Activated naive CD4-positive, alpha-beta T cell treated with anti-CD3 and anti-CD28 coated beads, Interleukin-2, amount 10 ng/mL, durations not matched to agents 7 days and 5 days (primary cell): ENCODE measurements at regions not wholly inside any gene's neighbourhood (a gene's known extent, or its start where the extent isn't known, plus 50 kb on each side); places are given as distances from the start of the nearest gene placed in this dataset.
"Not testable (repeated sequence)": the region's sequence is repeated elsewhere in the genome, so short reads cannot be mapped to it uniquely, and the experiment has no call there.

Experiments used
- CTCF ChIA-PET: fragments of 350-600 bp; sonication (Branson Sonifier 250); formaldehyde crosslinking; loops from one replicate; lab custom pipeline; 2021; ENCODE audit warnings: antibody characterized with exemption; lab: Charles Lee
- DNase-seq: peaks from one replicate; pipeline ENCODE4 v3.0.0-alpha.2; 2020
- H3K27ac Mint-ChIP-seq: one replicate; pipeline ENCODE4 v1.8.0; 2021; ENCODE audit warnings: mild to moderate bottlenecking, moderate library complexity, mixed read lengths
- H3K27me3 Mint-ChIP-seq: one replicate; pipeline ENCODE4 v1.8.0; 2021; ENCODE audit warnings: mild to moderate bottlenecking, mixed read lengths
- H3K36me3 Mint-ChIP-seq: one replicate; pipeline ENCODE4 v1.8.0; 2021; ENCODE audit warnings: mixed read lengths
- H3K4me1 Mint-ChIP-seq: one replicate; pipeline ENCODE4 v1.8.0; 2021; ENCODE audit warnings: mixed read lengths
- H3K4me3 Mint-ChIP-seq: one replicate; pipeline ENCODE4 v1.8.0; 2021; ENCODE audit warnings: mild to moderate bottlenecking, moderate library complexity, mixed read lengths
- H3K9me3 Mint-ChIP-seq: one replicate; pipeline ENCODE4 v1.8.0; 2021; ENCODE audit warnings: mixed read lengths

- H3K27ac Mint-ChIP-seq: no peak overlapping the region
- H3K9me3 Mint-ChIP-seq: no peaks in the 10 kb centered on the region
- DNase-seq: no peak
- CTCF ChIA-PET: interaction anchor here (1.1 kb wide), 1 partner anchor 9 kb away, joined by 3 read pairs; no protein-coding TSS in a partner anchor
- H3K36me3 Mint-ChIP-seq: no peaks in the 10 kb centered on the region
- H3K4me1 Mint-ChIP-seq: no peaks in the 10 kb centered on the region
- peaks cover 3% of the 10 kb centered on the region for H3K27me3 Mint-ChIP-seq
- H3K4me3 Mint-ChIP-seq: no peak overlapping the region
Observed at GRCh38 chr18:62629031-62629430, 86.3 kb upstream of the PHLPP1 start.

DNA sequence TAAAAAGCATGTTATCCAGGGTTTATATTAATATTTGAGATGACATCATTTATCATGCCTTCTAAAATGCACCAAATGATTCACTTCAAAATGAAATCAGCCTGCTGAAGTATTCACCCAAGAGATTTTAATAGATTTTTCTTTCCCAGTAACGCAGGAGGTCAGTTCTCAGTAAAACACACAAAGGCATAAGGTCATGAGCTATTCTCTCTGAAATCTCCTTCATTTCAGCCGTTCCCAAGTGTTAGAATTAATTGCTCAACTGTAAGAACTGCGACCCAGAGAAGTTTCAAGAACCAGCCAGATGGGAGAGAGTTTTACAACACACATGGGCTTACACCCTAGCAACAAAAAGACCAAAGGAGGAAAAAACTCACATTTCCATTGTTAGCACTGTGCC, 84.2 kb upstream of the PHLPP1 start:
- H3K27ac Mint-ChIP-seq: no peak overlapping the region
- no peak overlapping the region for H3K4me3 Mint-ChIP-seq
- H3K9me3 Mint-ChIP-seq: no peaks in the 10 kb centered on the region
- no peaks in the 10 kb centered on the region for H3K36me3 Mint-ChIP-seq
- no peaks in the 10 kb centered on the region for H3K4me1 Mint-ChIP-seq
- DNase-seq: no peak
- CTCF ChIA-PET: no interaction called here
- H3K27me3 Mint-ChIP-seq: peaks cover 7% of the 10 kb centered on the region

GRCh38 chr18:62632788-62633455, 82.4 kb upstream of the PHLPP1 start:
- H3K4me1 Mint-ChIP-seq: no peaks in the 10 kb centered on the region
- H3K9me3 Mint-ChIP-seq: no peaks in the 10 kb centered on the region
- no peaks in the 10 kb centered on the region for H3K36me3 Mint-ChIP-seq
- no peak for DNase-seq
- no peak overlapping the region for H3K4me3 Mint-ChIP-seq
- peaks cover 7% of the 10 kb centered on the region for H3K27me3 Mint-ChIP-seq
- H3K27ac Mint-ChIP-seq: no peak overlapping the region
- CTCF ChIA-PET: no interaction called here

DNA sequence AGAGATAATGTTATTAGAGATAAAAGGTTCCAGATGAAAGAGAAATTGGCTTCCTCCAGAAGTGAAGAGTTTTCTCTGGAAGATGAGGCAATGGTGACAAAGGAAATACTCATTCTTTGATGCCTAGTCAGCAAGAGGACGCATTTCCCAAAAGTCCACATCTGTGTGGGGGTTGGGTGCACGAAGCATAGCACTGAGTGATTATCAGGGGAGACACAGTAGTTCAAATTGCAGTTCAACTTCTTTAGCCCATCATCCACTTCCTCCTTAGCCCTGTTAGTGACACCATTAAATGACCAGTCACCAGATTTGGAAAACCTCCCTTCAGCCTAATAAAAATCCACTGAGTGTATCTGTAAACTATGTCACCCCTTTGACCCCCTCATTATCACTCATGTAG, 80.9 kb upstream of the PHLPP1 start:
- H3K27ac Mint-ChIP-seq: peak overlapping the region; percentile 5
- H3K4me1 Mint-ChIP-seq: peaks cover 2% of the 10 kb centered on the region
- peaks cover 11% of the 10 kb centered on the region for H3K27me3 Mint-ChIP-seq
- H3K9me3 Mint-ChIP-seq: no peaks in the 10 kb centered on the region
- DNase-seq: no peak
- H3K4me3 Mint-ChIP-seq: no peak overlapping the region
- H3K36me3 Mint-ChIP-seq: no peaks in the 10 kb centered on the region
- CTCF ChIA-PET: no interaction called here

DNA sequence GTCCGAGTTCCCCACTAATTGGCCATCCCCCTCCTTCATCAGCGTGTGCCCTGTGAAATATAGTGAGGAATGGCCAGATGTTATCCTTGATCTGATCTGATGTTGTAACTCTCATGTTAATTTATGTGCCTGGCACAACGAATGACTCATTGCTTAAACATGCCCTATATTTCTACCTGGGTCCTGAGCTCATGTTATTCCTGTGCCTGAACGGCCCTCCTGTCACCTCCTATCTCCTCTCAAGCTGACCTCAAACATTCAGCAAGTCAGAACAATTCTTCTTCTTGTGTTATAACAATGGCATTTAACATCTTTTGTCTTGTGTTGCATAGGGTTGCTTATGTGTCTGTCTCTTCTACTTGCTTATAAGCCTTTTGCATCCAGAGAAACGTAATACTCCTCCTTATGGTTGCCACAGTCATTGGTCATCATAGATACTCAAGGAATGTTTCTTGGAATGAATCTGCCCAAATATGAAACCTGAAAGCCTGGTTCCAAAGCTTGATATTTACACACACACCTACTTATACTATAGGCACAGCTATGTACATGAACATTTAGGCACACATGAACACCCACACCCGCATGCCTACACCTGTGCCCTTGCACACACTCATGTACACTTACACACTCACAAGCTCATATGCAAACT, 80.2 kb upstream of the PHLPP1 start:
- no peak for DNase-seq
- Mint-ChIP-seq H3K4me3 (no peak overlapping the region), H3K27me3 (peaks cover 11% of the 10 kb centered on the region), H3K36me3 (no peaks in the 10 kb centered on the region), H3K9me3 (no peaks in the 10 kb centered on the region), H3K4me1 (peaks cover 2% of the 10 kb centered on the region), H3K27ac (no peak overlapping the region)
- CTCF ChIA-PET: interaction anchor here (1.4 kb wide), 1 partner anchor 13 kb away, joined by 3 read pairs; no protein-coding TSS in a partner anchor

DNA sequence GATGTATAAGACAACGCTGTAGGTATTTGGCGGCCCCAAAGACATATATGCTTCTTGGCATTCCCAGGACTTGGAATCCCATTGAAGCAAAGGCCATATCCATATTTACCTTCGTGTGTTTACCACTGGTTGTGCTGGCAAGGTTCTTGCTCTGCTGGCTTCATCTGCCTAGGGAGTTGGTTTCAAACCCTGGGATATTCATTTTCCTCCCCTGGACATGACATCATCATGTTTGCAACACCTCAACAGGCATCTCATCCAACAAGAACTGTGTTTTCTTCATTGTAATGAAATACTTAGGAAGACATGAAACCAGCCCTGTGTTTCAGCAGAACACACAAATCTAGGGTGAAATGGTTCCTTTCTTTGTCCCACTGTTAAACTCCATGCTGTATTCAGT, 77.9 kb upstream of the PHLPP1 start:
- peaks cover 2% of the 10 kb centered on the region for H3K4me1 Mint-ChIP-seq
- peaks cover 11% of the 10 kb centered on the region for H3K27me3 Mint-ChIP-seq
- no peak overlapping the region for H3K4me3 Mint-ChIP-seq
- no peaks in the 10 kb centered on the region for H3K36me3 Mint-ChIP-seq
- no peaks in the 10 kb centered on the region for H3K9me3 Mint-ChIP-seq
- no peak overlapping the region for H3K27ac Mint-ChIP-seq
- no peak for DNase-seq
- CTCF ChIA-PET: interaction anchor here (1.1 to 3.2 kb wide), 3 partner anchors 52 to 344 kb away, joined by 3 to 18 read pairs (median 4); partner anchors contain the start of gene PHLPP1

DNA sequence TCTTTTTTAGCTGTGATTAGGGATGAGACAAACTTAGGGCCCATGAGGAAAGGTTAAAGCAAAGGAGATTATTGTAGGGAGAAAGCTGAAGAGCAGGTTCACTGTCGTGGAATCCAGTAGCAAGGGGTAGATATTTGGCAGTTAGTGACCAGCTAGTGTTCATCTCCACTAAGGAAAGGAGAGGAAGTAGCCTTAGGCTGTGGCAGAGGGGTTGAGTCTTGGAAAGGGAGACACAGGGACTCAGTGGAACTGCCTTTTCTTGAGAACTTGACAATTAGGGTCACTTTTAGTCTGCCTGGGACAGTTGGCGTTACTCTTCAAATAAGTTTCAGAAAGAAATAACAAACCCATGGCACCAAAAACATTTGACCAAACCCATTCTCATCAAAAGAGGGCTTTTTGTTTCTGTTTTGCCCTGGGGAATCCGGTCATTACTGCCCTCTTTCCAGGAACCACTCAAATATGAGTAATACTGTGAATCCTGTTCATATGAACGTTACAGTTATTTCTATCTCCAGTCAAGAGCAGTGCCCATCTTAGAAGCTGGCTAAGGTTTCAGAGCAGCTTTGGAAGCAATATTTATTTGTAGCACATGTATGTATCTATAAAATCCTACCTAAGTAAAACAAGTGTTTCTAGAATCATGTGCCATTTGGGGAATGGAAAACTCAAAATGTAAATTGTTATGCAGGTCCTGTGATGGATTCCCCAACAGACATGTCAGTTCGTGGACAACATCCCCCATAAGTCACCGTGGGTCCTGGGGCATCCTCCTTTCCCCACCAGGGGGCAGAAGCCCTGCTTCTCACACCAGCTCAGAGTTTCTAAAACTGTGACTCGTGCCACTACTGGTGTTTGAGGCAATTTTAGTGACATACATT, 77.3 kb upstream of the PHLPP1 start:
- Mint-ChIP-seq H3K4me1 (peaks cover 2% of the 10 kb centered on the region), H3K36me3 (no peaks in the 10 kb centered on the region), H3K27ac (no peak overlapping the region), H3K4me3 (no peak overlapping the region), H3K9me3 (no peaks in the 10 kb centered on the region), H3K27me3 (peaks cover 11% of the 10 kb centered on the region)
- peak; percentile 60 for DNase-seq
- CTCF ChIA-PET: interaction anchor here (0.9 to 3.2 kb wide), 10 partner anchors 9 to 347 kb away, joined by 3 to 18 read pairs (median 4); partner anchors contain the start of gene PHLPP1

GRCh38 chr18:62643181-62643580, 72.2 kb upstream of the PHLPP1 start:
- peaks cover 14% of the 10 kb centered on the region for H3K27me3 Mint-ChIP-seq
- peaks cover 2% of the 10 kb centered on the region for H3K4me1 Mint-ChIP-seq
- H3K27ac Mint-ChIP-seq: no peak overlapping the region
- CTCF ChIA-PET: no interaction called here
- no peaks in the 10 kb centered on the region for H3K36me3 Mint-ChIP-seq
- DNase-seq: no peak
- no peak overlapping the region for H3K4me3 Mint-ChIP-seq
- H3K9me3 Mint-ChIP-seq: no peaks in the 10 kb centered on the region

DNA sequence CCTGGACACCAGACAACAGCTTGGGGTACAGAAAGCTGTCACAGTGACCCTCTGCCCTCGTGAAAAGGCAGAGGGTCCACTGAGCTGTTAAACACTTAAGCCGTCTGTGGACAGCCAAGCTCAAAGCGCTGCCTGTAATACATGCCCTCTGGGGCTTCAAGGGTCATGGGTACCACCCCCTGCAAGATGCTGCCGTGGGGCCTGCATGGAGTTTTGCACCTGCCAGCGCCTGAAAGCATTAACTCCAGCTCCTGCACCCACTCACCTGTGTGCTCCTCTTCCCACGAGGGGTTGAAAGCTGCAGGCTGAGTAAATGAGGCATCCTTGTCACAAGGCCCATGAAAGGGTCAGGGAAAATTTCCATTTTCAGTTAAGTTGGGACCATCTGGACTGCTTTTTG, 70.6 kb upstream of the PHLPP1 start:
- Mint-ChIP-seq H3K27ac (no peak overlapping the region), H3K4me3 (no peak overlapping the region), H3K4me1 (no peaks in the 10 kb centered on the region), H3K27me3 (peaks cover 14% of the 10 kb centered on the region), H3K36me3 (no peaks in the 10 kb centered on the region), H3K9me3 (no peaks in the 10 kb centered on the region)
- CTCF ChIA-PET: interaction anchor here (1.1 kb wide), 1 partner anchor 338 kb away, joined by 3 read pairs; no protein-coding TSS in a partner anchor
- DNase-seq: no peak

DNA sequence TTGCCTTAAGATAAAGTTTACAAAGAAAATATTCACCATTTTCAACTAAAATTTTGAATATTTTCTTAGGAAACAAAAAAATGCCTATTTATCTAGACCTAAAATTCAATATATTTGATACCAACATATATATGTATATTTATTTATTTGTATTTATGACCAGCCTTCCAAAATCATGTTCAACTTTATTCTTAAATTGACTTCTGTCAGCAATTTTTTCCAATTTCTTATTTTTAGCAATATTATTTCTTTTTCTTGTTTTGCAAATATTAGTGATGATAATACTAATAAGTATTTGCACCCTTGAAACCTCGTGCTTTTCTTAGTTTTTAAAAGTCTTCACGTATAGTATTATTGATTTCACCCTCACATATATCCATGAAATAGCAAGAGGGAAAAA, 68.2 kb upstream of the PHLPP1 start:
- no peaks in the 10 kb centered on the region for H3K9me3 Mint-ChIP-seq
- CTCF ChIA-PET: interaction anchor here (1.2 to 1.4 kb wide), 2 partner anchors 9 to 12 kb away, joined by 3 to 4 read pairs; no protein-coding TSS in a partner anchor
- H3K27ac Mint-ChIP-seq: no peak overlapping the region

DNA sequence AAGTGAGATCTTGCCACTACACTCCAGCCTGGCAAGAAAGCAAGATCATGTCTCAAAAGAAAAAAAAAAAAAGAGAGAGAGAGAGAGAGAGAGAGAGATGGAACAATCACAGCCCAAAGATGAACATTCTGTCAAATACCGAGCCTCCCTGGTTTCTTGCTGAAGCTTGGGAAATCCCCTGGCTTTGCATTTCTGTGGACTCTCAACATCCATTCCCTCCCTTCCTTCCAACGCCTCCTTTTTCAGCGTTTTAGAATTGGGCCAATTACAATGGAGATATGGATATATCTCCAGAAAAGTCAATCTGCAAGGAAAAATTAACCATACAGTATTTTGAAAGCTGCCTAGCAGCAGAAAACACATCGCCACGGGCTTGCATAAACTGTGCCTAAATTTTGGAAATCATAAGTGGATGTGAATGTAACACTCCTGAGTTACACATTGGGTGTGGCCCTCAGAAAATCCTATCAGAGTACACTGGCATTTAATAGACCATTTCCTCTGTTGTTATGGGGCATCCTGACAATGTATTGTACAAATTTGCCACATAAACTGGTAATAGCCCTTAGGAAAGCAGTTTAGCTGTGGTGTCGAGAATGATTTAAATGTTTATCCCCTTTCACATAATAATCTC, 67.2 kb upstream of the PHLPP1 start:
- no peak overlapping the region for H3K4me3 Mint-ChIP-seq
- CTCF ChIA-PET: interaction anchor here (1.4 kb wide), 1 partner anchor 13 kb away, joined by 3 read pairs; no protein-coding TSS in a partner anchor
- H3K27ac Mint-ChIP-seq: no peak overlapping the region
- no peaks in the 10 kb centered on the region for H3K9me3 Mint-ChIP-seq
- DNase-seq: no peak
- H3K27me3 Mint-ChIP-seq: peaks cover 19% of the 10 kb centered on the region
- H3K4me1 Mint-ChIP-seq: no peaks in the 10 kb centered on the region
- no peaks in the 10 kb centered on the region for H3K36me3 Mint-ChIP-seq

More for the DNA sequence above, 68.2 kb upstream of the PHLPP1 start:
- Mint-ChIP-seq H3K4me1 (no peaks in the 10 kb centered on the region), H3K27me3 (peaks cover 19% of the 10 kb centered on the region), H3K4me3 (no peak overlapping the region), H3K36me3 (no peaks in the 10 kb centered on the region)
- no peak for DNase-seq

DNA sequence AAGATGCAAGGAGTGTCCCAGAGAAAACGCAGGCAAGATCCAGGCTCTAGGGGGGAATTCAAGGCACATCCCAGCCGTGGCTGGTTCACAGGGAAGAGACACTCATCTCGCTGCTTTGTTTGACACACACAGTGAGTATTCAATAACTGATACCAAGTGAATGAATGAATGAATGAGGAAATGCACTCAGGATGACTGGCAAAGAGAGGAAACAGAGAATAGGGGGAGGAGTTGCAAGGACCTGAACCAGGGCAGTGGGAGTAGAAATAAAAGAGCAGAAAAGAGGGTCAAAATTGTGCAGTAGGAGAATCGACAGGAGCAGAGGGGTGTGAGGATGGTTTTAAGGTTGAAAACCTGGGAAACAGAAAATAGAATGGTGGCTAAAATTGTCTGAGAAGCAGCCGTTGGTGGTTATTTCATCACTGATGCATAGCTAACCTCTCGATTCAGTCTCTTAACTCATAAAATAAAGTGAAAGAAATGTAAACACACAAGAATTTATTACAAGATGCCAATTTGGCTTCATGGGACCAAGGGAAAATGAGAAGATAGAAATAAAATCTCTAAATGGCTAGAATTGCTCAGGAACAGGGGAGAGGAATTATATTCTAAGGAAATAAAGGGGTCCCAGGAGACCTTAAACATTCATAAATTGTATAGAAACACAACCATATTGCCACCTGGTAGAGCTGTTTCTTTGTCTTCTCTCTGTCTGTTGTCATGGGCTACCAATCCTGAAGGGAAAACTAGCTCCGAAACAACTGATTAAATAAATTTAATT, 63.9 kb upstream of the PHLPP1 start:
- CTCF ChIA-PET: no interaction called here
- DNase-seq: no peak
- H3K27me3 Mint-ChIP-seq: peaks cover 16% of the 10 kb centered on the region
- H3K36me3 Mint-ChIP-seq: no peaks in the 10 kb centered on the region
- no peaks in the 10 kb centered on the region for H3K9me3 Mint-ChIP-seq
- H3K4me1 Mint-ChIP-seq: no peaks in the 10 kb centered on the region
- H3K27ac Mint-ChIP-seq: no peak overlapping the region
- no peak overlapping the region for H3K4me3 Mint-ChIP-seq

DNA sequence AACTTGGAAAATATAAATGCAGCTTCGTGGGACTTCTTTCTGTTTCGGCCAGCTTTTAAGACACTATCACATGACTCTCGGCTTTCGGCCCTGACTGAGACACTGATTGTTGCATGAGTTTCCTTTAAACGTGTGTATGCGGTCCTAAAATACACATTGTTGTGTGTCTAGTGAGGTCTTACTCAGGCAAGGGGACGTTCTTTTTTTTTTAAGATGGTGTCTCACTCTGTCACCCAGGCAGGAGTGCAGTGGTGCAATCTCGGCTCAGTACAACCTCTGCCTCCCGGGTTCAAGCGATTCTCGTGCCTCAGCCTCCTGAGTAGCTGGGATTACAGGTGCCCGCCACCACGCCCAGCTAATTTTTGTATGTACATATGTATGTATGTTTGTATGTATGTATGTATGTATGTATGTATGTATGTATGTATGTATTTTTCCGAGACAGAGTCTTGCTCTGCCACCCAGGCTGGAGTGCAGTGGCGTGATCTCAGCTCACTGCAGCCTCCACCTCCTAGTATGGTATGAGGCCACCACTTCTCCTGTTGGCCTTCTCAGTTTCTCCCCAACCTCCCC, 63.2 kb upstream of the PHLPP1 start:
- DNase-seq, H3K36me3 Mint-ChIP-seq, H3K4me1 Mint-ChIP-seq, H3K9me3 Mint-ChIP-seq, H3K27ac Mint-ChIP-seq, H3K4me3 Mint-ChIP-seq: not testable (repeated sequence)
- CTCF ChIA-PET: interaction anchor here (0.6 kb wide), 1 partner anchor 23 kb away, joined by 3 read pairs; no protein-coding TSS in a partner anchor
- H3K27me3 Mint-ChIP-seq: peaks cover 16% of the 10 kb centered on the region
